GM12865 (cell line): ENCODE measurements at regions not wholly inside any gene's neighbourhood (a gene's known extent, or its start where the extent isn't known, plus 50 kb on each side); places are given as distances from the start of the nearest gene placed in this dataset.

ENCODE experiments used
- DNase-seq: peaks from one replicate; pipeline ENCODE4 v3.0.0; 2010; ENCODE audit warnings: low read depth
- H3K4me3 ChIP-seq: 2 replicates; pipeline ENCODE4 v1.5.1; 2011; ENCODE audit warnings: mild to moderate bottlenecking, low read depth, low read length, control low read depth
- TF ChIP-seq, protein P1 (sequence below): IDR thresholded peaks from 2 replicates; pipeline ENCODE4 v1.5.1; 2011; ENCODE audit warnings: low read length, control low read depth, low read depth, inconsistent platforms; ENCODE audit not compliant: insufficient read depth; ENCODE audit errors: missing control alignments

DNA sequence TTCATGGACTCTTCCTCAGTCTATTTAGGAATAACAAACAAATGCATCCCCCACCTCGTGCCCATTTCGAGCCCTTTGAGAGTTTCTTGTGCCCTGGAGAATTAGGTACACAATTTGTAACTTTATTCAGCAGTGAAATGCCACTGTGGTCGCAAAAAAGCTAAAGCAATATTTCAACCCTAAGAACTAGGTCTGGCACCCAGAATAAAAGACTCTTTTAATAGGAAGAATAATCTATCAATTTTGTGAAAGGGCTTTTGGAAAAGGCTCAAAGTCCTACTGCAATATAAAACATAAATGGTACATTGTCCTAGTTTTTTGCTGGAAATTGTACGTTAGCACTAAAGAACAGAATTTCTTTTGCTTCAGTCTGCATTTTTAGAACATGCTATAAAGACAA lies 304.6 kb upstream of the TENM3 start:
- TF ChIP-seq, protein P1, sequence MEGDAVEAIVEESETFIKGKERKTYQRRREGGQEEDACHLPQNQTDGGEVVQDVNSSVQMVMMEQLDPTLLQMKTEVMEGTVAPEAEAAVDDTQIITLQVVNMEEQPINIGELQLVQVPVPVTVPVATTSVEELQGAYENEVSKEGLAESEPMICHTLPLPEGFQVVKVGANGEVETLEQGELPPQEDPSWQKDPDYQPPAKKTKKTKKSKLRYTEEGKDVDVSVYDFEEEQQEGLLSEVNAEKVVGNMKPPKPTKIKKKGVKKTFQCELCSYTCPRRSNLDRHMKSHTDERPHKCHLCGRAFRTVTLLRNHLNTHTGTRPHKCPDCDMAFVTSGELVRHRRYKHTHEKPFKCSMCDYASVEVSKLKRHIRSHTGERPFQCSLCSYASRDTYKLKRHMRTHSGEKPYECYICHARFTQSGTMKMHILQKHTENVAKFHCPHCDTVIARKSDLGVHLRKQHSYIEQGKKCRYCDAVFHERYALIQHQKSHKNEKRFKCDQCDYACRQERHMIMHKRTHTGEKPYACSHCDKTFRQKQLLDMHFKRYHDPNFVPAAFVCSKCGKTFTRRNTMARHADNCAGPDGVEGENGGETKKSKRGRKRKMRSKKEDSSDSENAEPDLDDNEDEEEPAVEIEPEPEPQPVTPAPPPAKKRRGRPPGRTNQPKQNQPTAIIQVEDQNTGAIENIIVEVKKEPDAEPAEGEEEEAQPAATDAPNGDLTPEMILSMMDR = no peak
- DNase-seq = no peak
- no peak overlapping the region for H3K4me3 ChIP-seq

DNA sequence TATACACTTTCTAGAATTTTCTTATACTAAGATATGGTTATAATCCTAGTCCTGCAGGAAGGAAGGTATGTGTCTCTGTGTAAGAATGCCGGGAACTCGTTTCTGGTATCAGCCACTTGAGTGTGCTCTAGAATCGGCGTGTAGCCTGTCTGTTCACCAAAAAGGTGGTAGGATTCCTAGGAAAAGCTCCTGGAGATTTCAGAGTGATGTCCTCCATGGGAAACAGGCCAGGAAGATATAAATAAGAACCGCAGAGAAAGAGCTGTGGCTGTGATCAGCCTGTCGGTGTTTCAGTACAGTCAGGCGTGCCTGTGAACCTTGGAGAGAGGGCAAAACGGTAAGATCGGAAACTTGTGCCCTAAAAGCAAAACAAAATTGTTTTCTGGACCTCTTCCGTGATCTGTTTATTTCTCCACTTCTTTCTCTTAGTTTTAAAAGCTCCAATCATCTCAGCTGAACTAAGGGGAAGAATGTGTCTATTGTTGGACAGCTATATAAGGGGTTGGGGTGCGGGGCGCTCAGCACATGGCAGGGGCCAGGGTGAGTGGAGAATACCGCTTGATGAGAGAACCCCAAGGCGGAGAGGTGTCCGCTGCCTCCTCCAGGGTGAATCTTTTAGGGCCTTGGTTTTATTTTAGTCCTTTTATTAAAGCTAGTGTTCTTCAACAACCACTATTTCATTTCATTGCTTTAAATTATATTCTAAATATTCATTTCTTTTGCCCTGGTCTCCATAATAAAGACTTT lies 303.8 kb upstream of the TENM3 start:
- H3K4me3 ChIP-seq = no peak overlapping the region
- TF ChIP-seq, protein P1 = no peak
- no peak for DNase-seq

DNA sequence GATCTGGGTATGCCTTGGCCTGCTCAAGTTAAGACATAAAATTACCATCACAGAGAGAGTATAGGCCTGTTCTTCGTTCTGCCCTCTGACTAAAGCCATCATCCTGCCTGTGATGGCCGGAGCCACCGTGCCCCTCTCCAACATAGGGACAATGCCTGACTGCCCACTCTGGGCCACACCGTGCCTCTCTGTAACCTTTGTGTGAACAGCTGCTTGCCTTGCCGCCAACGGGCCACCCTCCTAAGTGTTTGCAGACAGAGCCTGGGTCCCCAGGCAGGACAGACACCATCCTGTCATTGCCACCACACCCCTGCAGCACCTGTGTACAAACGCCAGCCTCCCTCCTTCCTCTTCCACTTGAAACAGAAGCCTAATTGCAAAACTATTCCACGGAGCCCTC lies 298.7 kb upstream of the TENM3 start:
- TF ChIP-seq, protein P1 = no peak
- DNase-seq = no peak
- H3K4me3 ChIP-seq = no peak overlapping the region

DNA sequence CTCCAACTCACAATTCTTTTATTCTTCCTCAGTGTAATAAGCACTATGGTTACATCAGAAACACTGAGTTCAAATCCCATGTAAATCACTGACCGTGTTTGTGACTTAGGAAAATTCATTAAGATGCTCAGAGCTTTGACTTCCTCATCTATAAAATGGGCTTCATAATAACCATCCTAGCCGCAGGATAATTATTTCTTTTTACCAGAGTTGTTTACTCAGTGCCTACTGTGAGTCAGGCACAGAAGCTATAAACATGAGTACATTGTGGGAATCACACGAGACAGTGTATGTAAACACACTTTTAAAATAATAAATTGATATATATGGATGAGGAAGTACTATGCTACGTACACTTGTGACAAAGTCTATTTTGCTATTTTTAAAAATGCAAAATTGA lies 296.3 kb upstream of the TENM3 start:
- TF ChIP-seq, protein P1 = no peak
- no peak overlapping the region for H3K4me3 ChIP-seq
- no peak for DNase-seq

DNA sequence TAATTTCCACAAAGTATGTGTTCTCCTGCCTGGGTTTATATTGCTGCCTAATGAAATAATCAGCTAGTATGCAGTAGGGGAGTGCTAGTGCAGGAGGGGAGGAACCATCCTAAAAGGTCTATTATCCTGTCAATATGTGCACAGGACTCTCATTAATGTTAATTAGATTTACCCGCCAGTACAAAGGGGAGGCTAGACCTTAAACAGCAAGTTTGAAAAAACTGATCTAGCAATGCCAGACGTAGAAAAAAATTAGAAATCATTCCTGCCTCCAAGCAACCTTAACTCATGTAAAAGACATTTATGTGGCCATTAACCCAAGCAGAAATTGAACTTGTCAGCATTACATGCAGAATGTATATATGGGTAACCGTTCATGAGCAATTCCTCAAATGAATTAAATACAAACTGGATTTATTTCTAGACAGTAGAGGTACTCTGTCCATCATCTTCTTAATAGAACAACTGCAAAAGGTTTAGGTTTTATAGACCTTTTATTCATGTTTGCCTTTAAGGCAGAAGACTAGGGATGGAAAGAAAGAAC lies 294.3 kb upstream of the TENM3 start:
- H3K4me3 ChIP-seq = no peak overlapping the region
- TF ChIP-seq, protein P1 = no peak
- DNase-seq = no peak

DNA sequence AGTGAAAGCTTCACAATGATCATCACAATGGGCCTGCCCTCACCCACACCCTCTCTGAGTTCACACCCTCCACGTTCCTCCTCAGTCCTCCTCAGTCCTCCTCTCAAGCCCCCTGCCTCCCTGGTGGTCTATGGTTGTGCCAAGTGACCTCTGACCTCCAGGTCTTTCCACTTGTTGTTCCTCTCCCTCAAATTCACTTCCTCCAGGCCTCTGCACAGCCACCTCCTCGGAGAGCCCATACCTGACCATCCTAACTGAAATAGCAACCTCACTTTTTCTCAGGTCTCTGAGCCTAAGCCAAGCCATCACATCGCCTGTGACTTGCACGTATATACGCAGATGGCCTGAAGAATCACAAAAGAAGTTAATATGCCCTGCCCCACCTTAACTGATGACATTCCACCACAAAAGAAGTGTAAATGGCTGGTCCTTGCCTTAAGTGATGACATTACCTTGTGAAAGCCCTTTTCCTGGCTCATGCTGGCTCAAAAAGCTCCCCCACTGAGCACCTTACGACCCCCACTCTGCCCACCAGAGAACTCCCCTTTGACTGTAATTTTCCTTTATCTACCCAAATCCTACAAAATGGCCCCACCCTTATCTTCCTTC lies 293.4 kb upstream of the TENM3 start:
- H3K4me3 ChIP-seq = no peak overlapping the region
- TF ChIP-seq, protein P1 = no peak
- no peak for DNase-seq
